Breast epithelium (tissue), 3 donors: ENCODE measurements at regions not wholly inside any gene's neighbourhood (a gene's known extent, or its start where the extent isn't known, plus 50 kb on each side); places are given as distances from the start of the nearest gene placed in this dataset.

Experiments
- POLR2A ChIP-seq: fragments of 450-650 bp; IDR thresholded peaks from one replicate; pipeline ENCODE4 v1.6.1; 2016; ENCODE audit warnings: antibody characterized with exemption, mild to moderate bottlenecking, moderate library complexity
- TF ChIP-seq, protein P1 (sequence below), 3 donors: fragments of 450-650 bp; IDR thresholded peaks; one replicate each; pipeline ENCODE4 v1.5.1; 2016 to 2017; ENCODE audit warnings: antibody characterized with exemption in 3 of 3, mild to moderate bottlenecking in 3 of 3, moderate library complexity in 3 of 3

DNA sequence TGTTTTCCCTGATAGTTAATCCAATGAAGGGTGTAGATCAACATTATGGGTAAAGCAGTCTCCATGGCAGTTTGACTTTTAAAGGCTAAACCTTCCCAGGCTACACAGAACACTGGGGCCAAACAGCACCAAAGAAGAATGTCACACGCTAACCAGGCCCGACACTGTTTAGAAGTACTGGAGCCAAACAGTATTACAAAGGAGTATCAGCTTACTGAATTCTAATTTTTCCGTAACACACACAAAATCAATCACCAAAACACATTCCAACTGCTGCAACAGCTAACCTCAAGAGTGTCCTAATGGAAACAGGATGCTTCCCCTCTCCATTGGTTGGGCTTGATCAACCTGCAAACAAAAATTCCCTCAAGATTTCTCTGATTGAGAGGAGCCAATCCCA, 783.5 kb downstream of the PCDH18 start:
- TF ChIP-seq, protein P1, sequence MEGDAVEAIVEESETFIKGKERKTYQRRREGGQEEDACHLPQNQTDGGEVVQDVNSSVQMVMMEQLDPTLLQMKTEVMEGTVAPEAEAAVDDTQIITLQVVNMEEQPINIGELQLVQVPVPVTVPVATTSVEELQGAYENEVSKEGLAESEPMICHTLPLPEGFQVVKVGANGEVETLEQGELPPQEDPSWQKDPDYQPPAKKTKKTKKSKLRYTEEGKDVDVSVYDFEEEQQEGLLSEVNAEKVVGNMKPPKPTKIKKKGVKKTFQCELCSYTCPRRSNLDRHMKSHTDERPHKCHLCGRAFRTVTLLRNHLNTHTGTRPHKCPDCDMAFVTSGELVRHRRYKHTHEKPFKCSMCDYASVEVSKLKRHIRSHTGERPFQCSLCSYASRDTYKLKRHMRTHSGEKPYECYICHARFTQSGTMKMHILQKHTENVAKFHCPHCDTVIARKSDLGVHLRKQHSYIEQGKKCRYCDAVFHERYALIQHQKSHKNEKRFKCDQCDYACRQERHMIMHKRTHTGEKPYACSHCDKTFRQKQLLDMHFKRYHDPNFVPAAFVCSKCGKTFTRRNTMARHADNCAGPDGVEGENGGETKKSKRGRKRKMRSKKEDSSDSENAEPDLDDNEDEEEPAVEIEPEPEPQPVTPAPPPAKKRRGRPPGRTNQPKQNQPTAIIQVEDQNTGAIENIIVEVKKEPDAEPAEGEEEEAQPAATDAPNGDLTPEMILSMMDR (IDR thresholded peaks at IDR 0.05), result no peak
- TF ChIP-seq POLR2A, result no peak
